T-cell (primary cell): ENCODE measurements at regions not wholly inside any gene's neighbourhood (a gene's known extent, or its start where the extent isn't known, plus 50 kb on each side); places are given as distances from the start of the nearest gene placed in this dataset.

ENCODE experiments used
- ATAC-seq, 4 experiments: fragments of 200-7000 bp in 3 of 4; fragments of 150-1000 bp in 1 of 4; cut with Tn5 transposase; replicated peaks in 1 of 4; 1 replicate in 3 of 4; 2 replicates in 1 of 4; pipeline ENCODE4 v1.10.0; 2021; ENCODE audit warnings: moderate library complexity in 3 of 4, mild to moderate bottlenecking in 2 of 4, moderate number of reproducible peaks in 1 of 4
- CTCF ChIA-PET, 2 donors: fragments of 300-600 bp; sonication (Branson Sonifier 250); formaldehyde crosslinking; loops; one replicate each; lab custom pipeline; 2022; ENCODE audit warnings: antibody characterized with exemption in 2 of 2; lab: Charles Lee
- POLR2A ChIA-PET, 2 donors: fragments of 300-600 bp; sonication (Branson Sonifier 250); formaldehyde crosslinking; loops; one replicate each; lab custom pipeline; 2022; ENCODE audit warnings: antibody characterized with exemption in 2 of 2; lab: Charles Lee
- DNase-seq, 35 experiments: peaks; one replicate each; pipeline versions ENCODE4 v3.0.0 to v3.0.0-alpha.2; 2013 to 2023
- H3K27ac ChIP-seq: one replicate; pipeline ENCODE4 v1.5.1; 2013; ENCODE audit warnings: low read length
- H3K27me3 ChIP-seq, 2 experiments: replicated peaks in 1 of 2; 1 replicate in 1 of 2; 2 replicates in 1 of 2; pipeline versions ENCODE4 v1.6.1 to v1.7.0; 2013; ENCODE audit warnings: low read length in 1 of 2, mixed read lengths in 1 of 2; ENCODE audit not compliant: control insufficient read depth in 2 of 2, insufficient read depth in 2 of 2; ENCODE audit errors: extremely low read depth in 1 of 2
- H3K36me3 ChIP-seq, 2 donors: 1 replicate in 1 of 2; 2 replicates in 1 of 2; pipeline versions ENCODE4 v1.6.1 to v1.7.0; 2013; ENCODE audit warnings: low read length in 1 of 2; ENCODE audit not compliant: control insufficient read depth in 2 of 2, insufficient read depth in 1 of 2; ENCODE audit errors: extremely low read depth in 1 of 2
- H3K4me1 ChIP-seq, 2 experiments: 1 replicate in 1 of 2; 2 replicates in 1 of 2; pipeline versions ENCODE4 v1.6.1 to v1.7.0; 2013; ENCODE audit warnings: low read length in 2 of 2, mixed read lengths in 1 of 2; ENCODE audit not compliant: insufficient read depth in 2 of 2, control insufficient read depth in 1 of 2; ENCODE audit errors: extremely low read depth in 1 of 2
- H3K4me3 ChIP-seq, 2 donors: 1 replicate in 1 of 2; 2 replicates in 1 of 2; pipeline versions ENCODE4 v1.5.1 to v1.7.0; 2013; ENCODE audit warnings: mild to moderate bottlenecking in 2 of 2, low read length in 1 of 2, moderate library complexity in 1 of 2; ENCODE audit not compliant: control insufficient read depth in 1 of 2; ENCODE audit errors: extremely low read depth in 1 of 2
- H3K9me3 ChIP-seq: 2 replicates; pipeline ENCODE4 v1.7.0; 2013
- H3K27ac Mint-ChIP-seq, 2 donors: one replicate each; pipeline ENCODE4 v1.8.0; 2020 to 2021; ENCODE audit warnings: mild to moderate bottlenecking in 2 of 2, mixed read lengths in 2 of 2
- H3K27me3 Mint-ChIP-seq, 2 donors: one replicate each; pipeline ENCODE4 v1.8.0; 2021 to 2022; ENCODE audit warnings: mixed read lengths in 2 of 2
- H3K36me3 Mint-ChIP-seq: one replicate; pipeline ENCODE4 v1.8.0; 2021; ENCODE audit warnings: mixed read lengths
- H3K4me1 Mint-ChIP-seq, 3 donors: one replicate each; pipeline ENCODE4 v1.8.0; 2020 to 2022; ENCODE audit warnings: mixed read lengths in 3 of 3, mild to moderate bottlenecking in 1 of 3
- H3K4me3 Mint-ChIP-seq, 3 donors: one replicate each; pipeline ENCODE4 v1.8.0; 2020 to 2022; ENCODE audit warnings: mild to moderate bottlenecking in 3 of 3, mixed read lengths in 3 of 3, moderate library complexity in 3 of 3
- H3K9me3 Mint-ChIP-seq, 3 donors: one replicate each; pipeline ENCODE4 v1.8.0; 2020 to 2022; ENCODE audit warnings: mixed read lengths in 3 of 3
- WGBS: methylation state at CpG from one replicate; pipeline ENCODE4 v1.1.5; 2013; ENCODE audit warnings: missing lambda C conversion rate; ENCODE audit not compliant: insufficient coverage; 5-methylcytosine and 5-hydroxymethylcytosine counted together

GRCh38 chr6:98041056-98041455 lies 758.0 kb upstream of the MMS22L start:
- Histone ChIP-seq H3K27me3 (no peaks in the 10 kb centered on the region), H3K4me1 (no peaks in the 10 kb centered on the region), H3K4me3 (no peak overlapping the region), H3K36me3 (no peaks in the 10 kb centered on the region), H3K9me3 (no peaks in the 10 kb centered on the region), H3K27ac (no peak overlapping the region)
- Mint-ChIP-seq H3K27ac (no peak overlapping the region), H3K9me3 (peaks cover 0 to 4% (median 0%) of the 10 kb centered on the region in 3 donors), H3K27me3 (peaks cover 0 to 3% of the 10 kb centered on the region in 2 donors), H3K4me3 (no peak overlapping the region), H3K36me3 (no peaks in the 10 kb centered on the region), H3K4me1 (no peaks in the 10 kb centered on the region)
- ChIA-PET CTCF (no interaction called here), POLR2A (no interaction called here)
- ATAC-seq = no peak
- no peak for DNase-seq

DNA sequence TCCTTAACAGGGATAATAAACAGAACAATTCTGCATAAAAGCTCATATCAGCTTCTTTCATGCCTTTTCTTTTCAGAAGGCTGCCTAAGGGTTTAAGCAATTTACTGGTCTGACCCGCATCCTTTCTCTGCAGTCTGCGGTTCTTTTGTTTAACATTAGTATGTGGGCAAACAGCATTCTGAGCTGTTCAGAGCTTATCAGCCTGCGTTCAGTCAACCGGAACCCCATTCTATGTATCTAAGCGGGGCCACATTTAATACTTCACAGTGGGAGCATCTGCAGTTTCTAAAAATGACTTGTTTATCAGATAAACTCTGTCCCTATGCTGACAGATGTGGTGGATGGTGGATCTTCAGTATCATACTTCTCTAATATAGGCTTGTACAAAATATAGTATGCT lies 758.9 kb upstream of the MMS22L start:
- Mint-ChIP-seq H3K27me3 (peaks cover 0 to 3% of the 10 kb centered on the region in 2 donors), H3K4me1 (no peaks in the 10 kb centered on the region), H3K36me3 (no peaks in the 10 kb centered on the region), H3K9me3 (peaks cover 0 to 4% (median 0%) of the 10 kb centered on the region in 3 donors), H3K27ac (no peak overlapping the region), H3K4me3 (no peak overlapping the region)
- H3K4me3 ChIP-seq = no peak overlapping the region
- no peaks in the 10 kb centered on the region for H3K4me1 ChIP-seq
- ATAC-seq = no peak
- no peaks in the 10 kb centered on the region for H3K9me3 ChIP-seq
- ChIA-PET CTCF (no interaction called here), POLR2A (no interaction called here)
- H3K36me3 ChIP-seq = no peaks in the 10 kb centered on the region
- H3K27me3 ChIP-seq = no peaks in the 10 kb centered on the region
- DNase-seq = no peak
- 42% methylated on average over 2 of the region's 5 CpGs for WGBS
- no peak overlapping the region for H3K27ac ChIP-seq

- DNase-seq (no peak), ATAC-seq (no peak)
- POLR2A ChIA-PET = no interaction called here
- no peak overlapping the region for H3K27ac Mint-ChIP-seq
- Histone ChIP-seq H3K4me3 (no peak overlapping the region), H3K27ac (no peak overlapping the region), H3K27me3 (no peaks in the 10 kb centered on the region), H3K9me3 (no peaks in the 10 kb centered on the region), H3K4me1 (no peaks in the 10 kb centered on the region), H3K36me3 (no peaks in the 10 kb centered on the region)
- WGBS = no CpG with 5 or more reads among the region's 7 CpGs
- no peaks in the 10 kb centered on the region for H3K4me1 Mint-ChIP-seq
- H3K27me3 Mint-ChIP-seq = peaks cover 0 to 3% of the 10 kb centered on the region in 2 donors
- no peaks in the 10 kb centered on the region for H3K36me3 Mint-ChIP-seq
- CTCF ChIA-PET = no interaction called here
- peaks cover 0 to 4% (median 0%) of the 10 kb centered on the region in 3 donors for H3K9me3 Mint-ChIP-seq
- H3K4me3 Mint-ChIP-seq = no peak overlapping the region
Observed at GRCh38 chr6:98044151-98044561, 761.1 kb upstream of the MMS22L start.

DNA sequence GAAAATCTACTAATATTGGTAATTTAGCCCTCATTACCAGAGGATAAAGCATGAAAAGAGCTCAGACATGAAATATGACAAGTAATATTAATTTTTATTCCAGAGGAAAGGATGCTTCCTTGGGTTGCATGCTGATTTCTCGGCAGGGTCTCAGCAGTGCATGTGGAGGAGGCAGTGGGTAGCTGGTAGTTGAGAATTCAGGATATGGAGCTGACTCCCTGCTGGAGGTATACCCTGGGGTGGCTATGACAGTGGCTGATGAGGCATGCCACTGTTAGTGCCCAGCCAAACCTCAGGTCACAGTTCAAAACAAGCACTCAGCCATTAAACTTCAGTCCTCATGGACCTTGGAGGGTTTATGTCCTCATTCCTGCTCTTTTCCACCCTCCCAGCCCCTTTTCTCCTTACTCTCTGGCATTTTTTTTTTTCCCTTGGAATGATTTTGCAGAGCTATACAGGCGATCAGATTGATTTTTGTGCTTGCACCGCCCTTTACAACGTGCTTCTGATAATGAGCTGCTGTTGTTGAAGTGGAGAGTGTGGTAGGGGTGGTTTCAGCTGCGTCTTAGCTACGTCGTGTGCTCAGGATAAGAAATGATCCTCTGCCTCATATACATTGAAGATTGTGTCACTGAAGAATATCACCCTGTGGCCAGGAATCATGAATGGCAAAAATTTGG lies 761.9 kb upstream of the MMS22L start:
- CTCF ChIA-PET = interaction anchor here in 1 of 2 donors (0.7 kb wide), 1 partner anchor 97 kb away, joined by 3 read pairs; no protein-coding TSS in a partner anchor
- Mint-ChIP-seq H3K4me3 (no peak overlapping the region), H3K27ac (no peak overlapping the region), H3K4me1 (no peaks in the 10 kb centered on the region), H3K36me3 (no peaks in the 10 kb centered on the region), H3K9me3 (peaks cover 0 to 4% (median 0%) of the 10 kb centered on the region in 3 donors), H3K27me3 (peaks cover 0 to 3% of the 10 kb centered on the region in 2 donors)
- WGBS = no CpG with 5 or more reads among the region's 7 CpGs
- Histone ChIP-seq H3K9me3 (no peaks in the 10 kb centered on the region), H3K4me1 (no peaks in the 10 kb centered on the region), H3K27ac (no peak overlapping the region), H3K4me3 (no peak overlapping the region), H3K36me3 (no peaks in the 10 kb centered on the region), H3K27me3 (no peaks in the 10 kb centered on the region)
- DNase-seq (no peak), ATAC-seq (no peak)
- POLR2A ChIA-PET = no interaction called here

- ATAC-seq (no peak), DNase-seq (no peak)
- H3K27me3 Mint-ChIP-seq = no peaks in the 10 kb centered on the region
- H3K9me3 Mint-ChIP-seq = no peaks in the 10 kb centered on the region
- no CpG with 5 or more reads among the region's 2 CpGs for WGBS
- no peaks in the 10 kb centered on the region for H3K4me1 Mint-ChIP-seq
- H3K36me3 Mint-ChIP-seq = no peaks in the 10 kb centered on the region
- ChIA-PET POLR2A (no interaction called here), CTCF (no interaction called here)
- H3K4me3 Mint-ChIP-seq = no peak overlapping the region
- Histone ChIP-seq H3K36me3 (no peaks in the 10 kb centered on the region), H3K27me3 (no peaks in the 10 kb centered on the region), H3K4me1 (no peaks in the 10 kb centered on the region), H3K27ac (no peak overlapping the region), H3K9me3 (no peaks in the 10 kb centered on the region), H3K4me3 (no peak overlapping the region)
- H3K27ac Mint-ChIP-seq = no peak overlapping the region
Observed at GRCh38 chr6:98047164-98047563, 764.1 kb upstream of the MMS22L start.

- 81% methylated on average over 2 of the region's 3 CpGs for WGBS
- no peaks in the 10 kb centered on the region for H3K27me3 Mint-ChIP-seq
- ATAC-seq (no peak), DNase-seq (no peak)
- H3K4me3 Mint-ChIP-seq = no peak overlapping the region
- Histone ChIP-seq H3K27me3 (no peaks in the 10 kb centered on the region), H3K4me3 (no peak overlapping the region), H3K27ac (no peak overlapping the region), H3K9me3 (no peaks in the 10 kb centered on the region), H3K36me3 (no peaks in the 10 kb centered on the region), H3K4me1 (no peaks in the 10 kb centered on the region)
- no peaks in the 10 kb centered on the region for H3K9me3 Mint-ChIP-seq
- H3K4me1 Mint-ChIP-seq = no peaks in the 10 kb centered on the region
- ChIA-PET POLR2A (no interaction called here), CTCF (no interaction called here)
- H3K36me3 Mint-ChIP-seq = no peaks in the 10 kb centered on the region
- H3K27ac Mint-ChIP-seq = no peak overlapping the region
Observed at GRCh38 chr6:98047871-98048270, 764.9 kb upstream of the MMS22L start.

DNA sequence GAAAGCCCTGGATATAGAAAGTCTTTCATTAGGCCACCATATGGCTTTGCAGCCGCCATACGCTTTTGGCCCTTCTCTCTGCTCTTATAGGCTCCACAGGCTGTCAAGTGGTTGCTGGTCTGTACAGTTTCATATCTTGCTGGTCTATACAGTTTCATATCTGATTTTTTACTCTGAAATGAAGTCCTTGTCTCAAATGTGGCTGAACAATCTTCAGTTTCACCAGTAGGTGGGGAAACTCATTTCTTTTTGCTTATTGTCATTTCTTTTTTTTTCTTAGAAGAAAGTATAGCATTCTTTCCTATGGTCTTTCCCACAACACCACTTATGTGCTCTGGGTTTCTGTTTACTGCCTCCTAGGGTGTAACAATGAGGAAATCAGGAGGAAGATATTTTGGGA lies 771.4 kb upstream of the MMS22L start:
- ChIA-PET POLR2A (no interaction called here), CTCF (no interaction called here)
- peaks cover 0 to 2% (median 0%) of the 10 kb centered on the region in 3 donors for H3K9me3 Mint-ChIP-seq
- no peak overlapping the region for H3K4me3 ChIP-seq
- no peak overlapping the region for H3K27ac Mint-ChIP-seq
- ATAC-seq (no peak), DNase-seq (no peak)
- H3K4me1 Mint-ChIP-seq = no peaks in the 10 kb centered on the region
- H3K27ac ChIP-seq = no peak overlapping the region
- H3K4me1 ChIP-seq = no peaks in the 10 kb centered on the region
- no CpG with 5 or more reads among the region's 2 CpGs for WGBS
- H3K36me3 Mint-ChIP-seq = no peaks in the 10 kb centered on the region
- no peaks in the 10 kb centered on the region for H3K9me3 ChIP-seq
- H3K4me3 Mint-ChIP-seq = no peak overlapping the region
- no peaks in the 10 kb centered on the region for H3K36me3 ChIP-seq
- no peaks in the 10 kb centered on the region for H3K27me3 ChIP-seq
- H3K27me3 Mint-ChIP-seq = no peaks in the 10 kb centered on the region
